22Rv1 (cell line): ENCODE measurements at regions not wholly inside any gene's neighbourhood (a gene's known extent, or its start where the extent isn't known, plus 50 kb on each side); places are given as distances from the start of the nearest gene placed in this dataset.
"Not testable (repeated sequence)": the region's sequence is repeated elsewhere in the genome, so short reads cannot be mapped to it uniquely, and the experiment has no call there.

Experiments
- H3K27ac ChIP-seq: fragments of 450-650 bp; 2 replicates; pipeline ENCODE4 v1.5.1; 2017
- CTCF ChIP-seq: fragments of 450-650 bp; IDR thresholded peaks from 2 replicates; pipeline ENCODE4 v1.5.1; 2017; ENCODE audit warnings: mild to moderate bottlenecking
- ZFX ChIP-seq: fragments of 450-650 bp; IDR thresholded peaks from 2 replicates; pipeline ENCODE4 v1.6.1; 2017; ENCODE audit warnings: antibody characterized with exemption, borderline replicate concordance

DNA sequence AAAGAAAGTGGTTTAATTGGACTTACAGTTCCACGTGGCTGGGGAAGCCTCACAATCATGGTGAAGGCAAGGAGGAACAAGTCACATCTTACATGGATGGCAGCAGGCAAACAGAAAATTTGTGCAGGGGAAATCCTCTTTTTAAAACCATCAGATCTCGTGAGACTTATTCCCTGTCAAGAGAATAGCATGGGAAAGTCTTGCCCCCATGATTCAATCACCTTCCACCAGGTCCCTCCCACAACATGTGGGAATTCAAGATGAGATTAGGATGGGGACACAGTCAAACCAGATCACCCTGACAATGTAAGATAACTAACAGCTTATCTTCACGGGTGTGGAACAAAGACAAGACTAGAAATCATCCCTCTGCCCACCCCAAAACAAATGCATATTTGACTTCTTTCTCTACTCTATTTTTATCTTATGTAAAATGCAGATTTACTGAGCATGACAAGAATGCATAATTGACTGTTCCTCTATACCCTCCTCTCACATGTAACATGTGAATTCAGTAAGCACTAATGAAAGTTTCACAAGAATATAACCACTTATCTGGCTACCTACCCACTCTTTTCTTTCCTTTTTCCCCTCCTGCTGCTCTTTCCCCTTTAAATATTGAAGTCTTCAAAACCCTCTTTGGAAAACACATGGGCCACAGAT, 110.8 kb upstream of the METTL14 start:
- H3K27ac ChIP-seq: not testable (repeated sequence)

GRCh38 chr4:118575057-118575456, 110.1 kb upstream of the METTL14 start:
- H3K27ac ChIP-seq: not testable (repeated sequence)

GRCh38 chr4:118575726-118576125, 109.5 kb upstream of the METTL14 start:
- H3K27ac ChIP-seq: not testable (repeated sequence)

GRCh38 chr4:118576709-118577219, 108.4 kb upstream of the METTL14 start:
- H3K27ac ChIP-seq: not testable (repeated sequence)

GRCh38 chr4:118585015-118585414, 100.2 kb upstream of the METTL14 start:
- TF ChIP-seq ZFX (no peak), CTCF (no peak)
- peak overlapping the region; percentile 56 for H3K27ac ChIP-seq

GRCh38 chr4:118586357-118586790, 98.8 kb upstream of the METTL14 start:
- peak overlapping the region; percentile 56 for H3K27ac ChIP-seq
- TF ChIP-seq ZFX (no peak), CTCF (no peak)

DNA sequence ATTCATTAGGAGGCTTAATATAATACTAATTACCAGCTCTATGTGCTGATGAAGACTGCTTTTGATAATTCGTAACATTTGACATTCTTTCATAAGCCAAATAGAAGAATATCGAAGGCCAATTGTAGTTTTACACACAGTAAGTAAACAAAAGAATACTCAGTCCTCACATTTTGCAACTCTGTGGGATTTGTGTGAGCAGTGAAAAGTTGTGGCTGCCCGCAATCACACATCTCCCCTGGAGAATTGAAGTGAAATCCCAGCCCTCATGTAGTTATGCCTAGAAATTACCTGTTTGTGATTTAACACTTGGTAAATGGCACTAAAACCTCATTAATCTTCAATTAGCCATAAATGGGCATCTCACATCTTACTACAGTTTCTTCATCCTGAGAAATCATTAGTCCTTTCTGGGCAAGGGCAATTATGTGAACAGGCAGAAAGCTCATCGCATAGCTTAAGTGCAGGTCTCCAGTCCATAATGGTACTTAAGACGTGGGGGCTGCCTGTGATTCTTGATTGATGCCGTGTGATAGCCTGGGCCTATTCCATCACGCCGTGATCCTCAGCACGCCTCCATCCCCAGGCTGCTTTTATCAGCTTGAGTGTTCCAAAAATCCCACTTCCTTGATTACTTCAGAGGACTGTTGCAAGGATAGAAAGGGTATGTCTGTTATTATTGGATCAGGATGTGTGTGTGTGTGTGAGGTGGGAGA, 97.9 kb upstream of the METTL14 start:
- H3K27ac ChIP-seq: no peak overlapping the region
- TF ChIP-seq ZFX (no peak), CTCF (no peak)

DNA sequence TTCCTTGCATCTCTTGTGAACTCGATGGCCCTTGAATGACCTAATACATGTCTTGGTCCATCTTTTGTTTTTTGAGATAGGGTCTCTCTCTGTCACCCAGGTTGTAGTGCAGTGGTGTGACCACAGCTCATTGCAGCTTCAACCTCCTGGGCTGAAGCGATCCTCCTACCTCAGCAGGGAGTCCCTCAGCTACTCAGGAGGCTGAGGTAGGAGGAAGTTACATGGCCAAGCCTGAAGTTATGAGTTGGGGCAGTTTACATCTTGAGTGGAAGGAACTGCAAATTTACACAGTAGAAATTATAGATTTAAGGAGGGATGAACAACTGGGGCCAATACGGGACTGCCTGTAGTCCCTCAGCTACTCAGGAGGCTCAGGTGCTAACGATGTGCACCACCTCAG, 97.2 kb upstream of the METTL14 start:
- no peak for TF ChIP-seq CTCF
- no peak for TF ChIP-seq ZFX
- H3K27ac ChIP-seq: no peak overlapping the region

- H3K27ac ChIP-seq: no peak overlapping the region
- TF ChIP-seq ZFX: no peak
Measured at GRCh38 chr4:118589471-118590055, 95.6 kb upstream of the METTL14 start.

GRCh38 chr4:118591339-118592046, 93.7 kb upstream of the METTL14 start:
- H3K27ac ChIP-seq: peak overlapping the region; percentile 69

DNA sequence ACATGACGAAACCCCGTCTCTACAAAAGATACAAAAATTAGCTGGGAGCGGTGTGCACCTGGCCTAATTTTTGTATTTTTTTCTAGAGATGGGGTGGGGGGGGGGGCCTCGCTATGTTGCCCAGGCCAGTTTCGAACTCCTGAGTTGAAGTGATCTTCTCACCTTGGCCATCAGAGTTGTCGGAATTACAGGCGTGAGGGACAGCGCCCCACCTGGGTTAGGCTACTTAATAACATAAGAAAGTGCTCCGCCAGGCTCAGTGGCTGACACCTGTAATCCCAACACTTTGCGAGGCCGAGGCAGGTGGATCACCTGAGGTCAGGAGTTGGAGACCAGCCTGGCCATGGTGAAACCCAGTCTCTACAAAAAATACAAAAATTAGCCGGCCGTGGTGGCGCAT, 92.9 kb upstream of the METTL14 start:
- not testable (repeated sequence) for H3K27ac ChIP-seq

GRCh38 chr4:118595883-118596282, 89.3 kb upstream of the METTL14 start:
- not testable (repeated sequence) for H3K27ac ChIP-seq

DNA sequence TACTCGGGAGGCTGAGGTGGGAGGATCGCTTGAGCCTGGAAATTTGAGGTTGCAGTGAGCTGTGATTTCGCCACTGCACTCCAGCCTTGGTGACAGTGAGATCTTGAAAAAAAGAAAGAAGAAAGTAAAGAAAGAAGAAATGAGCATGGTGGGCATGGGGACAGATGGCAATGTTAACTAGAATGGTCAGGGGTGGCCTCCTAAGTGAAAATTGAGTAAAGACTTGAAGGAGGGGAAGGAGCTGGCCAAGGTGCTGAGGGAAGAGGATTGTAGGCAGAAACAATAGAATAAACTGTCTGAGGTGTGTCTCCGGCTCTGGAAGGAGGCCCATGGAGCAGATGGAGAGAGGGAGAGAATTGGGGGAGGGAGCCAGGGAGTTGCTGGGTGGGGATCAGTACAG, 60.1 kb upstream of the METTL14 start:
- not testable (repeated sequence) for H3K27ac ChIP-seq
